BJ (cell line): ENCODE measurements at regions not wholly inside any gene's neighbourhood (a gene's known extent, or its start where the extent isn't known, plus 50 kb on each side); places are given as distances from the start of the nearest gene placed in this dataset.

ENCODE experiments used
- CTCF ChIA-PET: fragments of 350-600 bp; formaldehyde crosslinking; extraction: SDS; loops from one replicate; lab custom pipeline; 2021; ENCODE audit warnings: antibody characterized with exemption, inconsistent platforms; lab: Yijun Ruan, JAX
- POLR2A ChIA-PET: fragments of 300-600 bp; sonication (Branson Sonifier 250); formaldehyde crosslinking; extraction: SDS; loops from one replicate; lab custom pipeline; 2021; ENCODE audit warnings: antibody characterized with exemption; lab: Charles Lee
- DNase-seq: peaks from one replicate; pipeline ENCODE4 v3.0.0-alpha.2; 2011; ENCODE audit warnings: low read depth
- H3K27me3 ChIP-seq: 2 replicates; pipeline ENCODE4 v1.6.0; 2011; ENCODE audit warnings: low read length; ENCODE audit not compliant: control insufficient read depth, insufficient read depth
- H3K36me3 ChIP-seq: 2 replicates; pipeline ENCODE4 v1.5.1; 2011; ENCODE audit warnings: low read length; ENCODE audit not compliant: control insufficient read depth, insufficient read depth
- H3K4me3 ChIP-seq: 2 replicates; pipeline ENCODE4 v1.5.1; 2011; ENCODE audit warnings: low read depth, mild to moderate bottlenecking, control low read depth, low read length
- TF ChIP-seq, protein P1 (sequence below): IDR thresholded peaks from 2 replicates; pipeline ENCODE4 v1.5.1; 2011; ENCODE audit warnings: low read depth, mild to moderate bottlenecking, control low read depth, inconsistent platforms, low read length, moderate library complexity; ENCODE audit not compliant: insufficient read depth

DNA sequence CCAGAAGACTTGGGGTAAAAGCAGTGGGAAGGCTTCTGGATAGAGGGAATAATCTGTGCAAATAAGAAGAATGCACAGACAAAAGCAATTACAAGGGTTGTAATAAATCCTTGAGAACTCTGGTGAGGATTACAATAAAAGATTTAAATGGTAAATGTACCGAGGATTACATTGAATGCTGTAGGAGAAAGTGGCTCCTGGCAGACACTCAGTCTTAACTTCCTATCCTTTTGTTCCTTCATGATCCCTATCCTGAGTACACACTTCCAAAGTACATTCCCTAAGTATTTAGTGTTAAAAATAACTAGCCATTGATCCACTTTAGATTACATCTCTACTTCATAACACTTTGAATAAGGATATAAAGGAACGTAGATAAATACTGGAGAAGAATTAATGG, 205.4 kb downstream of the SPATA18 start:
- Histone ChIP-seq H3K4me3 (no peak overlapping the region), H3K27me3 (no peaks in the 10 kb centered on the region), H3K36me3 (no peaks in the 10 kb centered on the region)
- TF ChIP-seq, protein P1, sequence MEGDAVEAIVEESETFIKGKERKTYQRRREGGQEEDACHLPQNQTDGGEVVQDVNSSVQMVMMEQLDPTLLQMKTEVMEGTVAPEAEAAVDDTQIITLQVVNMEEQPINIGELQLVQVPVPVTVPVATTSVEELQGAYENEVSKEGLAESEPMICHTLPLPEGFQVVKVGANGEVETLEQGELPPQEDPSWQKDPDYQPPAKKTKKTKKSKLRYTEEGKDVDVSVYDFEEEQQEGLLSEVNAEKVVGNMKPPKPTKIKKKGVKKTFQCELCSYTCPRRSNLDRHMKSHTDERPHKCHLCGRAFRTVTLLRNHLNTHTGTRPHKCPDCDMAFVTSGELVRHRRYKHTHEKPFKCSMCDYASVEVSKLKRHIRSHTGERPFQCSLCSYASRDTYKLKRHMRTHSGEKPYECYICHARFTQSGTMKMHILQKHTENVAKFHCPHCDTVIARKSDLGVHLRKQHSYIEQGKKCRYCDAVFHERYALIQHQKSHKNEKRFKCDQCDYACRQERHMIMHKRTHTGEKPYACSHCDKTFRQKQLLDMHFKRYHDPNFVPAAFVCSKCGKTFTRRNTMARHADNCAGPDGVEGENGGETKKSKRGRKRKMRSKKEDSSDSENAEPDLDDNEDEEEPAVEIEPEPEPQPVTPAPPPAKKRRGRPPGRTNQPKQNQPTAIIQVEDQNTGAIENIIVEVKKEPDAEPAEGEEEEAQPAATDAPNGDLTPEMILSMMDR, result no peak
- POLR2A ChIA-PET, result no interaction called here
- CTCF ChIA-PET, result no interaction called here
- no peak for DNase-seq

DNA sequence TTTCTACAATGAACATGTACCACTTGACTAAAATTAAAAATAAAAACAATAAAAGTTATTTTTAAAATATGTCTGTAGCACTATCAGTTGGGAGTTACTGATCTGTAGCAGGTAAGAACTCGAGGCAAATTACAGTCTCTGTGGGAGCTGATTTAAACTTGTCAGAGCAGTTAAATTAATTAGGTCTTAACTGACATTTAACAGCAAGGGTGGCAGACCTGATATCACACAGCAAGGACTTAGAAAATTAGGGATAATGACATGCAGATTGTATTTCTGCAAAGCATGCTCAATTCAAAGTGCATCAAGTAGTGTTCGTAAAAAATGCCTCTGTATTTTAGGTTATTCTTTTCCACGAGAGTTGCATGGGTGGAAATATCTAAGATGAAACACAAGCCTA, 208.9 kb downstream of the SPATA18 start:
- H3K4me3 ChIP-seq, result no peak overlapping the region
- POLR2A ChIA-PET, result no interaction called here
- TF ChIP-seq, protein P1, result no peak
- DNase-seq, result no peak
- no peaks in the 10 kb centered on the region for H3K27me3 ChIP-seq
- CTCF ChIA-PET, result no interaction called here
- no peaks in the 10 kb centered on the region for H3K36me3 ChIP-seq

DNA sequence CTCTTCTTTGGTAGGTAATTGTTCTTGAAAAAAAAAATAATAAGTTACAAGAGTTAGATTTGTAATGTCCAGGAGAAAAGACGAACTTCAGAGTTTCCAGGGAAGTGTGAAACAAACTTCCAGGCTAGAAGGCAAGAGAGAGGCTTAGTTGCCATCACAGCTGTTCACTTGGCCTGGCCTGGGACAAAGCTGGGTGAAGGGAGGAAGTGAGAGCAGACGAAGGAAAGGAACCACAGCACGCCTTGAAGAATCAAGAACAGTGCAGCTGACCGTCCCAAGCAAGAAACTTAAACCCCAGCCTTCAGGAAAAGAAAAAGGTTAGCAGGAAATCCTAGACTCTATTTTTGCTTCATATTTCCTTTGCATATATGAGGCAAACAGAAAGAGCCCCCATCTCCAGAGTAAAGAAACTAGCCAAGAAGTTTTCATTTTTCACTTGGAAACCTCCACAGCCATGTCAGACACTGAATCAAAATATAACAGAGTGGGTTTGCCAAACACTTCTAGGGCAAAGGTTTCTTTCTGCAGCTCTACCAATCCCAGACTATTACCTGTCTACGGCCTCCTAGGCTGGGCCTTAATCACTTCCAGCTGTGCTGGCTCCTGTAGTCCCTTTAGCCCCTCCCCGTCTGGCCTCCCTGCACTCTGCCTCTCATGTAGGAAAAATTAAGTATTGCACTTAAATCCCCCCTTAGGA, 209.6 kb downstream of the SPATA18 start:
- DNase-seq, result no peak

DNA sequence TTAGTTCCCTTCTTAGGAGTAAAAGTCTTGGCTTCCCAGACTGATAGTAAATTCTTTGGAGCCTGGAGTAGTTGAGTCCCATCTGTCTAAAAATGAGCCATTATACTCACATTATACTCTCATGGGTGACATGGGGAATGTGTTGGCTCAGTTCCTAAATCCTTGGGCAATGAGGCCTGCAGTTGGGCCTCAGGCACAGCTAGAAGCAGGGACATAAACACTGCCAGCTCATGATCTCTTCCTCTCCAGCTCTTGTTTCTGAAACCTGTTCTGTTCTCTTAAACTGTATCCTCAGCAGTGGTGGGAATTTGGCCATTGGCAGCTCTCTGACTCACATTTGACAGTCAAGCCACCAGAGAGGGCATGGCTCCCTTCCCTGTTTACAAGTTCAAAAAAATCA, 212.5 kb downstream of the SPATA18 start:
- Histone ChIP-seq H3K36me3 (no peaks in the 10 kb centered on the region), H3K4me3 (no peak overlapping the region), H3K27me3 (no peaks in the 10 kb centered on the region)
- ChIA-PET CTCF (no interaction called here), POLR2A (no interaction called here)
- TF ChIP-seq, protein P1, result no peak
- no peak for DNase-seq

More for the DNA sequence above, 209.6 kb downstream of the SPATA18 start:
- POLR2A ChIA-PET, result no interaction called here
- Histone ChIP-seq H3K4me3 (no peak overlapping the region), H3K27me3 (no peaks in the 10 kb centered on the region), H3K36me3 (no peaks in the 10 kb centered on the region)
- TF ChIP-seq, protein P1, result no peak
- CTCF ChIA-PET, result no interaction called here

DNA sequence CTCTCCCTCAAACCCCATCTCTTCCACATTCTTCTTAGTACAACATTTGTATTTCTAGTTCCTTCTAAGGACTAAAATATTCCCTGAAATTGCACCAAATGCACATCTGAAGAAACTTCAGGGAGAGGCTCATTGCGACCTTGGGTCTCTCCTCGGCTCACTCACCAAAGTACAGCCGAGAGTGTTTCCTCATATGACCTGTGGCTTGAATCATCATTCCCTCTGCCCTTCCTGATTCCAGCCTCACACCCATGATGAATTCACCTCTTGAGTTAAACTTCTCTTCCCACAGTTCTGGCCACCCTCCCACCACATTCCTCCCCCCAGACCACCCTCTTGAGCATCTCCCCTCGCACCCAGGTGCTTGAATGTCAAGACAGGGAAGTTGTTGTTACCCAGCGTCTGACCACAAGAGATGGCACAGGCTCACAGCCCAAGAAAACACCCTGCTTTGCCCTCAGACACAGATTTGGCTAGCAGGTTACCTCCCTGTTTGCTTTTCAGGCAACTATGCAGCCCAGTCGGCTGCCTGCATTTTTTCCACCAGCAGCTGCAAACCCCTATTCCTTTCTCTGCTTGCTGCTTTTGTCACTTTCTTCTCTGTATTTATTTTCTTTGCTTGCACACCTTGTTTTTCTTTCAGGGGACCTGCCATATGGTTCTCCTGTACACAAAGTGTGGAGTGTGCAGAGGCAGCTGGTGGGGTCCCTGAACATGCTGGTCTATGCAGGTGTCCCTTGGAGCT, 214.8 kb downstream of the SPATA18 start:
- H3K36me3 ChIP-seq, result no peaks in the 10 kb centered on the region
- ChIA-PET CTCF (no interaction called here), POLR2A (no interaction called here)
- H3K4me3 ChIP-seq, result no peak overlapping the region
- DNase-seq, result no peak
- H3K27me3 ChIP-seq, result no peaks in the 10 kb centered on the region
- TF ChIP-seq, protein P1, result no peak
